GM12878 (cell line): ENCODE measurements at regions not wholly inside any gene's neighbourhood (a gene's known extent, or its start where the extent isn't known, plus 50 kb on each side); places are given as distances from the start of the nearest gene placed in this dataset.

Experiments
- ATAC-seq: fragments of 200-7000 bp; cut with Tn5 transposase; 3 replicates; pipeline ENCODE4 v1.9.1; 2020; ENCODE audit warnings: mild to moderate bottlenecking, moderate library complexity
- BruUV-seq: library from RNA; stranded (reverse); fragments of 400-500 nt; replicated peaks from 2 replicates; lab custom pipeline; 2021; lab: Mats Ljungman, UMichigan
- CTCF ChIA-PET: fragments of 300-600 bp; sonication (Branson Sonifier 250); formaldehyde crosslinking; extraction: SDS; loops from one replicate; lab custom pipeline; 2021; ENCODE audit warnings: inconsistent platforms; lab: Yijun Ruan, JAX
- POLR2A ChIA-PET: fragments of 350-600 bp; formaldehyde crosslinking; extraction: SDS; loops from one replicate; lab custom pipeline; 2021; ENCODE audit warnings: inconsistent platforms; lab: Charles Lee
- RAD21 ChIA-PET: fragments of 300-600 bp; sonication (Branson Sonifier 250); formaldehyde crosslinking; loops from one replicate; lab custom pipeline; 2023; ENCODE audit warnings: antibody characterized with exemption; ENCODE audit not compliant: unreplicated experiment; lab: Charles Lee
- SMC1A ChIA-PET: fragments of 300-600 bp; sonication (Branson Sonifier 250); formaldehyde crosslinking; loops from one replicate; lab custom pipeline; 2023; ENCODE audit not compliant: unreplicated experiment, uncharacterized antibody; lab: Charles Lee
- DNase-seq: peaks from one replicate; pipeline ENCODE4 v3.0.0-alpha.2; 2011; ENCODE audit warnings: low read depth, low spot score
- FAIRE-seq: peaks from 3 replicates; lab custom pipeline; 2011; peaks lifted over from hg19 to GRCh38; lab: Jason Lieb, UNC
- H2AFZ ChIP-seq: 2 replicates; pipeline ENCODE4 v1.6.0; 2011; ENCODE audit warnings: low read depth, low read length, control low read depth; ENCODE audit not compliant: control insufficient read depth
- H3K27ac ChIP-seq: 2 replicates; pipeline ENCODE4 v1.5.1; 2011; ENCODE audit warnings: control low read depth; ENCODE audit not compliant: control insufficient read depth, insufficient read depth
- H3K27me3 ChIP-seq, 2 experiments: replicated peaks in 1 of 2; 2 replicates each; pipeline versions ENCODE4 v1.6.0 to v1.6.1; 2011; ENCODE audit warnings: low read length in 1 of 2; ENCODE audit not compliant: control insufficient read depth in 2 of 2, insufficient read depth in 2 of 2
- H3K36me3 ChIP-seq, 2 experiments: 2 replicates each; pipeline ENCODE4 v1.5.1; 2011; ENCODE audit warnings: low read length in 1 of 2; ENCODE audit not compliant: control insufficient read depth in 2 of 2, insufficient read depth in 2 of 2
- H3K4me1 ChIP-seq: 2 replicates; pipeline ENCODE4 v1.6.1; 2011; ENCODE audit warnings: mild to moderate bottlenecking, low read length, moderate library complexity, mixed read lengths; ENCODE audit not compliant: control insufficient read depth, insufficient read depth
- H3K4me2 ChIP-seq: 2 replicates; pipeline ENCODE4 v1.6.0; 2011; ENCODE audit warnings: control low read depth; ENCODE audit not compliant: control insufficient read depth, insufficient read depth
- H3K4me3 ChIP-seq: fragments of 200-600 bp; sonication (generic); 2 replicates; pipeline ENCODE4 v1.5.1; 2016
- H3K79me2 ChIP-seq: 2 replicates; pipeline ENCODE4 v1.6.0; 2011; ENCODE audit warnings: low read length; ENCODE audit not compliant: control insufficient read depth, insufficient read depth
- H3K9ac ChIP-seq: 2 replicates; pipeline ENCODE4 v1.8.0; 2011; ENCODE audit warnings: low read length, control low read depth, mixed read lengths; ENCODE audit not compliant: control insufficient read depth, insufficient read depth
- H3K9me3 ChIP-seq: replicated peaks from 3 replicates; pipeline ENCODE4 v1.5.1; 2011; ENCODE audit warnings: mild to moderate bottlenecking, low read length; ENCODE audit not compliant: control insufficient read depth, insufficient read depth
- H4K20me1 ChIP-seq: 2 replicates; pipeline ENCODE4 v1.6.0; 2011; ENCODE audit not compliant: control insufficient read depth, insufficient read depth
- ASH2L ChIP-seq: fragments of 300-600, 200-600 bp; sonication (generic); IDR thresholded peaks from 2 replicates; pipeline ENCODE4 v1.6.1; 2017; ENCODE audit warnings: low read depth, mild to moderate bottlenecking, borderline replicate concordance
- BCL11A ChIP-seq: IDR thresholded peaks from 2 replicates; pipeline ENCODE4 v1.6.1; 2011; ENCODE audit warnings: low read depth, low read length
- CEBPB ChIP-seq, 2 experiments: fragments of 150-350 bp in 1 of 2; IDR thresholded peaks; 2 replicates each; pipeline ENCODE4 v1.6.1; 2012 to 2014; ENCODE audit warnings: low read depth in 2 of 2, low read length in 2 of 2, borderline replicate concordance in 1 of 2, inconsistent platforms in 1 of 2
- FOS ChIP-seq: IDR thresholded peaks from 3 replicates; pipeline ENCODE4 v1.6.1; 2011; ENCODE audit warnings: borderline replicate concordance; ENCODE audit not compliant: insufficient read length; ENCODE audit errors: extremely low read depth
- HDAC6 ChIP-seq: fragments of 200-600 bp; sonication (generic); IDR thresholded peaks from one replicate; pipeline ENCODE4 v1.8.0; 2017; ENCODE audit warnings: antibody characterized with exemption; ENCODE audit not compliant: unreplicated experiment
- KAT2A ChIP-seq: conservative IDR thresholded peaks from 2 replicates; pipeline ENCODE4 v1.6.1; 2011; ENCODE audit warnings: low read depth, low read length; ENCODE audit not compliant: control insufficient read depth
- KLF5 ChIP-seq: fragments of 450-650 bp; IDR thresholded peaks from 2 replicates; pipeline ENCODE4 v1.6.1; 2014; ENCODE audit warnings: mild to moderate bottlenecking; ENCODE audit not compliant: partially characterized antibody
- MEF2A ChIP-seq: IDR thresholded peaks from 2 replicates; pipeline ENCODE4 v1.6.1; 2011; ENCODE audit warnings: low read depth, mild to moderate bottlenecking, low read length, moderate library complexity; ENCODE audit not compliant: insufficient read depth
- MTA3 ChIP-seq: IDR thresholded peaks from 2 replicates; pipeline ENCODE4 v1.6.1; 2012; ENCODE audit warnings: low read length, inconsistent platforms, borderline replicate concordance
- NR2C2 ChIP-seq: IDR thresholded peaks from 2 replicates; pipeline ENCODE4 v1.6.1; 2011; ENCODE audit warnings: borderline replicate concordance, low read depth; ENCODE audit not compliant: control insufficient read depth, insufficient read length
- POLR2AphosphoS5 ChIP-seq: IDR thresholded peaks from 2 replicates; pipeline ENCODE4 v1.6.1; 2011; ENCODE audit warnings: mild to moderate bottlenecking, low read length, inconsistent platforms
- RELA ChIP-seq: fragments of 450-650 bp; IDR thresholded peaks from 2 replicates; pipeline ENCODE4 v1.8.0; 2014; ENCODE audit warnings: borderline replicate concordance; ENCODE audit not compliant: partially characterized antibody
- RUNX3 ChIP-seq: IDR thresholded peaks from 2 replicates; pipeline ENCODE4 v1.6.1; 2012; ENCODE audit warnings: low read length, inconsistent platforms
- SMAD5 ChIP-seq: IDR thresholded peaks from 2 replicates; pipeline ENCODE4 v1.6.1; 2016; ENCODE audit warnings: antibody characterized with exemption, low read depth
- SMARCA5 ChIP-seq: fragments of 450-650 bp; IDR thresholded peaks from 2 replicates; pipeline ENCODE4 v1.6.1; 2017; ENCODE audit warnings: mild to moderate bottlenecking
- SREBF1 ChIP-seq: IDR thresholded peaks from 2 replicates; pipeline ENCODE4 v1.6.1; 2012; ENCODE audit warnings: mild to moderate bottlenecking, low read length
- STAT3 ChIP-seq: IDR thresholded peaks from 2 replicates; pipeline ENCODE4 v1.6.1; 2011; ENCODE audit warnings: low read depth, low read length, improper control_type of control experiment
- SUPT20H ChIP-seq: IDR thresholded peaks from 2 replicates; pipeline ENCODE4 v1.6.1; 2011; ENCODE audit warnings: low read depth, mild to moderate bottlenecking, low read length, moderate library complexity, borderline replicate concordance; ENCODE audit not compliant: control insufficient read depth
- TARDBP ChIP-seq: IDR thresholded peaks from 2 replicates; pipeline ENCODE4 v1.6.1; 2016; ENCODE audit warnings: borderline replicate concordance
- ZNF622 ChIP-seq: fragments of 450-650 bp; IDR thresholded peaks from 2 replicates; pipeline ENCODE4 v1.6.1; 2017; ENCODE audit warnings: mild to moderate bottlenecking, inconsistent platforms
- WGBS: methylation state at CpG from one replicate; pipeline ENCODE4 v1.1.6; 2016; ENCODE audit warnings: low lambda C conversion rate; ENCODE audit not compliant: insufficient replicate concordance, insufficient coverage; ENCODE audit errors: missing lambda C conversion rate; 5-methylcytosine and 5-hydroxymethylcytosine counted together
- in situ Hi-C: fragments of 300-500 bp; cut with MboI; formaldehyde crosslinking; loops from 9 replicates; pipeline ENCODE4 v1.14.3; 2018; ENCODE audit warnings: mixed read lengths
- intact Hi-C: fragments of 100-400 bp; cut with micrococcal nuclease; formaldehyde crosslinking; loops from one replicate; pipeline ENCODE4 v1.14.2; 2022; ENCODE audit not compliant: unreplicated experiment
- TF ChIP-seq, protein P1 (sequence below): IDR thresholded peaks from 2 replicates; pipeline ENCODE4 v1.6.1; 2012; ENCODE audit warnings: low read depth, low read length, improper control_type of control experiment
- TF ChIP-seq, protein P2 (sequence below): fragments of 450-650 bp; IDR thresholded peaks from 2 replicates; pipeline ENCODE4 v1.6.1; 2017; ENCODE audit warnings: borderline replicate concordance

DNA sequence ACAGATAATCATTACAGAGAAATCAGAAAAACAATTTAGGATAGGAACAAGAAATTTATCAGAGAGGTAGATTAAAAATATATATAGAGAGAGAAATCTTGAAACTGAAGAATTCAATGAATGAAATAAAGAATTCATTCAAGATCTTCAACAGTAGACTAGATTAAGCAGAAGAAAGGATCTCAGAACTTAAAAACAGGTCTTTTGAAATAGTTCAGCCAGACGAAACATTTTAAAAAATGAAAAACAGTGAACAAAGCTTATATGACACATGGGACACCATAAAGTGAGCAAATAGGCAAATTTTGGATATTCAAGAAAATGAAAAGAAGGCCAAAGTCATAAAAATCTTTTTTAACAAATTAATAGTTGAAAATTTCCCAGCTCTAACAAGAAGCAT, 138.8 kb downstream of the CASP12 start:
- intact Hi-C loops: no loop called here
- BruUV-seq: no TSS peak
- CTCF ChIA-PET: interaction anchor here (0.5 kb wide), 1 partner anchor 313 kb away, joined by 3 read pairs; no protein-coding TSS in a partner anchor

DNA sequence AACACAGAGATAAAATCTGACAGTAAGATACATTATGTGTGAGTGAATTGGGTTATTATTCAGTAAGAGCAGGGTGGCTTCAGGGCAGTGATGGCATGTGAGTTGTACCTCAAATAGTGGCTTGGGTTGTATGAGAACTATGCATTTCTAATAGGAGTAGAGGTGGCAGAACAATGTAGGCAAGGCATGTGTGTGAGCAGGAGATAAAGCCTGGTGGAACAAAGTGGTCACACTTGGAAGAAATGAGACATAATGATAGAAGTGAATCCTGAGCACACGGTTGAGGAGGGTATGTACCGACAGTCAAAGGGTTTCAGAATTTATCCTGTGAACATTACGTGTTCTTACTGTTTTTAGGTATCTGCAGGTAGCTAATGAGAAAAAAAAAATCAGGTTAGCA, 159.3 kb downstream of the CASP12 start:
- in situ Hi-C loops: no loop called here
- 34% methylated on average over 3 of the region's 3 CpGs for WGBS
- POLR2A ChIA-PET: no interaction called here

More for the DNA sequence above, 138.8 kb downstream of the CASP12 start:
- in situ Hi-C loops: no loop called here
- Histone ChIP-seq H3K4me2 (no peak overlapping the region), H3K27ac (no peak overlapping the region), H3K36me3 (no peaks in the 10 kb centered on the region), H3K27me3 (no peaks in the 10 kb centered on the region), H3K79me2 (no peaks in the 10 kb centered on the region), H3K4me3 (no peak overlapping the region), H4K20me1 (no peaks in the 10 kb centered on the region), H2AFZ (no peak overlapping the region), H3K9me3 (no peaks in the 10 kb centered on the region), H3K9ac (no peak overlapping the region), H3K4me1 (no peaks in the 10 kb centered on the region)
- no peak for TF ChIP-seq POLR2AphosphoS5
- TF ChIP-seq SMARCA5: no peak
- no peak for TF ChIP-seq BCL11A
- no peak for TF ChIP-seq SREBF1
- TF ChIP-seq ZNF622: no peak
- TF ChIP-seq SMAD5: no peak
- no peak for TF ChIP-seq FOS
- TF ChIP-seq KAT2A: no peak
- TF ChIP-seq HDAC6: no peak
- no peak for TF ChIP-seq KLF5
- no peak for TF ChIP-seq NR2C2
- TF ChIP-seq, protein P1, sequence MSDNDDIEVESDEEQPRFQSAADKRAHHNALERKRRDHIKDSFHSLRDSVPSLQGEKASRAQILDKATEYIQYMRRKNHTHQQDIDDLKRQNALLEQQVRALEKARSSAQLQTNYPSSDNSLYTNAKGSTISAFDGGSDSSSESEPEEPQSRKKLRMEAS: no peak
- TF ChIP-seq SUPT20H: no peak
- no peak for TF ChIP-seq RELA
- TF ChIP-seq TARDBP: no peak
- TF ChIP-seq MEF2A: no peak
- WGBS: 28% methylated on average over 1 of the region's 1 CpG
- SMC1A ChIA-PET: no interaction called here
- ATAC-seq (no peak), FAIRE-seq (no peak), DNase-seq (no peak)
- RAD21 ChIA-PET: no interaction called here
- POLR2A ChIA-PET: no interaction called here

More for the DNA sequence above, 159.3 kb downstream of the CASP12 start:
- H4K20me1 ChIP-seq: no peaks in the 10 kb centered on the region
- no peaks in the 10 kb centered on the region for H3K4me1 ChIP-seq
- H3K27ac ChIP-seq: no peak overlapping the region
- ChIA-PET SMC1A (no interaction called here), CTCF (no interaction called here), RAD21 (no interaction called here)
- H3K9me3 ChIP-seq: no peaks in the 10 kb centered on the region
- no peak for ATAC-seq
- intact Hi-C loops: no loop called here
- no peak overlapping the region for H3K4me2 ChIP-seq
- no TSS peak for BruUV-seq
- TF ChIP-seq CEBPB (IDR thresholded peaks at IDR 0.05; ENCODE audit: borderline replicate concordance in 1 of 2, low read depth in 2 of 2, low read length in 2 of 2): no peak
- TF ChIP-seq, protein P1: no peak
- no peak for TF ChIP-seq MTA3
- TF ChIP-seq RUNX3: no peak
- TF ChIP-seq STAT3: no peak
- TF ChIP-seq, protein P2, sequence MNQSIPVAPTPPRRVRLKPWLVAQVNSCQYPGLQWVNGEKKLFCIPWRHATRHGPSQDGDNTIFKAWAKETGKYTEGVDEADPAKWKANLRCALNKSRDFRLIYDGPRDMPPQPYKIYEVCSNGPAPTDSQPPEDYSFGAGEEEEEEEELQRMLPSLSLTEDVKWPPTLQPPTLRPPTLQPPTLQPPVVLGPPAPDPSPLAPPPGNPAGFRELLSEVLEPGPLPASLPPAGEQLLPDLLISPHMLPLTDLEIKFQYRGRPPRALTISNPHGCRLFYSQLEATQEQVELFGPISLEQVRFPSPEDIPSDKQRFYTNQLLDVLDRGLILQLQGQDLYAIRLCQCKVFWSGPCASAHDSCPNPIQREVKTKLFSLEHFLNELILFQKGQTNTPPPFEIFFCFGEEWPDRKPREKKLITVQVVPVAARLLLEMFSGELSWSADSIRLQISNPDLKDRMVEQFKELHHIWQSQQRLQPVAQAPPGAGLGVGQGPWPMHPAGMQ: no peak
- TF ChIP-seq ASH2L: no peak
- H3K9ac ChIP-seq: no peak overlapping the region
- H2AFZ ChIP-seq: no peak overlapping the region
- no peaks in the 10 kb centered on the region for H3K79me2 ChIP-seq
- H3K27me3 ChIP-seq: no peaks in the 10 kb centered on the region
- FAIRE-seq: no peak
- no peak for DNase-seq
- H3K36me3 ChIP-seq: no peaks in the 10 kb centered on the region
- H3K4me3 ChIP-seq: no peak overlapping the region
